K562 (cell line): ENCODE measurements at regions not wholly inside any gene's neighbourhood (a gene's known extent, or its start where the extent isn't known, plus 50 kb on each side); places are given as distances from the start of the nearest gene placed in this dataset.

Experiments used
- ATAC-seq: fragments of 200-7000 bp; cut with Tn5 transposase; 3 replicates; pipeline ENCODE4 v1.9.1; 2020; ENCODE audit warnings: moderate library complexity
- BruUV-seq: library from RNA; stranded (reverse); fragments of 400-500 nt; replicated peaks from 2 replicates; lab custom pipeline; 2021; lab: Mats Ljungman, UMichigan
- CTCF ChIA-PET: fragments of 300-600 bp; formaldehyde crosslinking; extraction: SDS; loops from one replicate; lab custom pipeline; 2021; ENCODE audit warnings: low intra/inter-chr PET ratio; lab: Yijun Ruan, JAX
- POLR2A ChIA-PET: fragments of 300-600, 350-650 bp; sonication (Branson Sonifier 250); formaldehyde crosslinking; extraction: SDS; loops from one replicate; lab custom pipeline; 2021; ENCODE audit warnings: antibody characterized with exemption, inconsistent platforms; lab: Yijun Ruan, JAX
- DNase-seq, 4 experiments: peaks; one replicate each; pipeline versions ENCODE4 v3.0.0 to v3.0.0-alpha.2; 2011 to 2018; ENCODE audit warnings: low spot score in 3 of 4, mixed read lengths in 3 of 4; ENCODE audit errors: extremely low read depth in 1 of 4
- FAIRE-seq: peaks from 2 replicates; lab custom pipeline; 2011; peaks lifted over from hg19 to GRCh38; lab: Jason Lieb, UNC
- H2AFZ ChIP-seq: 2 replicates; pipeline ENCODE4 v1.6.0; 2011; ENCODE audit warnings: low read depth, low read length, control low read depth, inconsistent platforms
- H3K27ac ChIP-seq: fragments of 200-600 bp; 3 replicates; pipeline ENCODE4 v1.8.0; 2011; ENCODE audit warnings: low read depth, mild to moderate bottlenecking, control low read depth, inconsistent platforms, low read length, moderate library complexity, mixed read lengths; ENCODE audit errors: extremely low read depth
- H3K27me3 ChIP-seq, 2 experiments: fragments of 300-600 bp in 1 of 2; 2 replicates in 1 of 2; 3 replicates in 1 of 2; pipeline versions ENCODE4 v1.6.0 to v1.8.0; 2011; ENCODE audit warnings: inconsistent platforms in 2 of 2, low read length in 2 of 2, mild to moderate bottlenecking in 1 of 2, mixed read lengths in 1 of 2, moderate library complexity in 1 of 2; ENCODE audit not compliant: control insufficient read depth in 2 of 2, insufficient read depth in 2 of 2
- H3K36me3 ChIP-seq: fragments of 300-600 bp; 3 replicates; pipeline ENCODE4 v1.8.0; 2011; ENCODE audit warnings: mild to moderate bottlenecking, low read length, inconsistent platforms; ENCODE audit not compliant: control insufficient read depth, insufficient read depth
- H3K4me1 ChIP-seq, 2 experiments: fragments of 200-600 bp in 1 of 2; replicated peaks in 1 of 2; 2 replicates in 1 of 2; 3 replicates in 1 of 2; pipeline versions ENCODE4 v1.5.1 to v1.8.0; 2011; ENCODE audit warnings: inconsistent platforms in 2 of 2, low read length in 2 of 2, mild to moderate bottlenecking in 1 of 2, mixed read lengths in 1 of 2, moderate library complexity in 1 of 2; ENCODE audit not compliant: control insufficient read depth in 2 of 2, insufficient read depth in 2 of 2
- H3K4me2 ChIP-seq: 2 replicates; pipeline ENCODE4 v1.6.1; 2011; ENCODE audit warnings: low read length, control low read depth, inconsistent platforms, mixed read lengths; ENCODE audit not compliant: insufficient read depth
- H3K4me3 ChIP-seq: fragments of 200-600 bp; sonication (generic), shearing (Covaris generic); 2 replicates; pipeline ENCODE4 v1.5.1; 2016; ENCODE audit warnings: control low read depth, inconsistent platforms
- H3K79me2 ChIP-seq: fragments of 200-600 bp; 3 replicates; pipeline ENCODE4 v1.8.0; 2011; ENCODE audit warnings: low read length, inconsistent platforms; ENCODE audit not compliant: control insufficient read depth, insufficient read depth
- H3K9ac ChIP-seq, 2 experiments: 2 replicates each; pipeline versions ENCODE4 v1.6.0 to v1.6.1; 2011; ENCODE audit warnings: low read depth in 2 of 2, low read length in 2 of 2, control low read depth in 1 of 2, inconsistent platforms in 1 of 2, mild to moderate bottlenecking in 1 of 2, mixed read lengths in 1 of 2; ENCODE audit not compliant: insufficient read depth in 1 of 2
- H3K9me1 ChIP-seq: one replicate; pipeline ENCODE4 v1.6.0; 2011; ENCODE audit warnings: inconsistent platforms, mild to moderate bottlenecking, low read length, moderate library complexity; ENCODE audit not compliant: control insufficient read depth, insufficient read depth
- H3K9me3 ChIP-seq: replicated peaks from 2 replicates; pipeline ENCODE4 v1.5.1; 2011; ENCODE audit warnings: low read depth, low read length, inconsistent platforms; ENCODE audit not compliant: control insufficient read depth, insufficient read depth
- H4K20me1 ChIP-seq: replicated peaks from 2 replicates; pipeline ENCODE4 v1.6.1; 2011; ENCODE audit warnings: low read length, inconsistent platforms, mixed read lengths; ENCODE audit not compliant: control insufficient read depth, insufficient read depth
- EGR1 ChIP-seq: fragments of 450-650 bp; conservative IDR thresholded peaks from 2 replicates; pipeline ENCODE4 v1.6.1; 2017; ENCODE audit warnings: mild to moderate bottlenecking
- ELF1 ChIP-seq: fragments of 200-800 bp; sonication (Bioruptor generic); IDR thresholded peaks from 2 replicates; pipeline ENCODE4 v1.6.1; 2016; ENCODE audit warnings: missing genetic modification characterization, missing compliant biosample characterization
- HCFC1 ChIP-seq: IDR thresholded peaks from 2 replicates; pipeline ENCODE4 v1.6.1; 2012; ENCODE audit warnings: low read depth, low read length, improper control_type of control experiment
- IRF2 ChIP-seq: sonication (generic); formaldehyde crosslinking; IDR thresholded peaks from 2 replicates; pipeline ENCODE4 v1.8.1; 2022; ENCODE audit warnings: mild to moderate bottlenecking, missing genetic modification reagents
- MEF2A ChIP-seq: IDR thresholded peaks from 2 replicates; pipeline ENCODE4 v1.6.1; 2011; ENCODE audit warnings: low read depth, mild to moderate bottlenecking, low read length, moderate library complexity; ENCODE audit not compliant: control insufficient read depth
- MEF2D ChIP-seq: conservative IDR thresholded peaks from 2 replicates; pipeline ENCODE4 v1.6.1; 2016; ENCODE audit warnings: low read depth, missing genetic modification characterization, missing compliant biosample characterization
- PCBP1 ChIP-seq: fragments of 200-400 bp; formaldehyde crosslinking; IDR thresholded peaks from 2 replicates; pipeline ENCODE4 v1.6.1; 2018; ENCODE audit warnings: mild to moderate bottlenecking, low read depth, low read length; ENCODE audit not compliant: poor library complexity, severe bottlenecking
- SMAD3 ChIP-seq: fragments of 450-650 bp; formaldehyde crosslinking; conservative IDR thresholded peaks from 2 replicates; pipeline ENCODE4 v1.4.0; 2020; ENCODE audit warnings: mild to moderate bottlenecking
- SNRNP70 ChIP-seq: fragments of 200-400 bp; formaldehyde crosslinking; optimal IDR thresholded peaks from 2 replicates; pipeline ENCODE3; 2017; ENCODE audit warnings: low read depth, low read length
- SUPT5H ChIP-seq: fragments of 450-650 bp; IDR thresholded peaks from 2 replicates; pipeline ENCODE4 v1.6.1; 2016
- TCFL5 ChIP-seq: fragments of 250-450 bp; sonication (Bioruptor Pico); conservative IDR thresholded peaks from 2 replicates; pipeline ENCODE4 v1.6.1; 2021; ENCODE audit warnings: mild to moderate bottlenecking, moderate library complexity, matching md5 sums
- ZNF780A ChIP-seq: fragments of 250-450 bp; sonication (Bioruptor Pico); IDR thresholded peaks from 2 replicates; pipeline ENCODE4 v1.5.0; 2021; ENCODE audit warnings: mild to moderate bottlenecking
- WGBS: fragments of 100-300 bp; shearing (Covaris generic); methylation state at CpG from one replicate; pipeline ENCODE4 v1.1.6; 2016; ENCODE audit warnings: low coverage, mixed read lengths; ENCODE audit not compliant: insufficient coverage; ENCODE audit errors: missing lambda C conversion rate; 5-methylcytosine and 5-hydroxymethylcytosine counted together
- in situ Hi-C: fragments of 300-500 bp; cut with MboI; formaldehyde crosslinking; loops from 4 replicates; pipeline ENCODE4 v1.15.0; 2018; ENCODE audit warnings: inconsistent platforms, mixed read lengths
- intact Hi-C: fragments of 100-400 bp; cut with micrococcal nuclease; formaldehyde crosslinking; loops from 2 replicates; pipeline ENCODE4 v1.14.2; 2022
- TF ChIP-seq, protein P1 (sequence below): fragments of 250-450 bp; sonication (Bioruptor Pico); IDR thresholded peaks from 2 replicates; pipeline ENCODE4 v1.4.0; 2020; ENCODE audit warnings: mild to moderate bottlenecking, moderate library complexity, borderline replicate concordance
- TF ChIP-seq, protein P2 (sequence below): sonication (generic); formaldehyde crosslinking; IDR thresholded peaks from 2 replicates; pipeline ENCODE4 v1.8.1; 2023; ENCODE audit warnings: mild to moderate bottlenecking, missing genetic modification reagents

DNA sequence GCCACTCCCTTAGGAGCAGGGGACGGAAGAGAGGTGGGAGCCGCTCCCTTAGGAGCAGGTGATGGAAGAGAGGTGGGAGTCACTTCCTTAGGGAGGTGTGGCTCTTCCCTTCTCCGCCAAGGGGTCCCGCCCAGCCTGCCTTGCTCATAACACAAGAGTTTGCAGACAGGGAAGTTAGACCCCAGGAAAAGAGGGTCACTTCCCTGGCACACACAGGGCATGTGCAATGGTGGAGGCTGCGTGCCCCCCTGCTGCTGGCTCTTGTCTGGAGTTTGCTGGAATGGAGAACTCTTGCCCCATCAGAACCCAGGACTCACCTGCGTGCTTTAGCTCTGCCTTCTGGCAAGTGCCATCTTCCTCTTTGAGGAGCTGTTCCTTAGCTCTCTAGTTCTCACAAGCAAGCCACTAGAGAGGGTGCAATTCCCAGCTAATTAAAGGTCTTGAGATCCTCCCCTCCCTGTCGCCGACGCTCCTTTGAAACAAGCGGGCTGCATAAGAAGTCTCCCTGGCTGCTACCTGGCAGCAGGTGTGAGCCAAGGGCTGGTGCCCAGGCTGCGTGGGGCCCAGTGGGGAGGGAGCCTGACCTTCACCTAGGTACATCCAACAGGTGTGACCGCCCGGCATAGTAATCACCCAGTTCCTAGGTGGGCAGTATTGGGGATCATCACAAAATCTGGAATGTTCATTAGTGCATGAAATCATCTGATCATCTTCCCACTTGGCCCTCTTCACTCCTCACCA is 281.6 kb downstream of the ZNF536 start:
- CTCF ChIA-PET: no interaction called here
- peaks cover 3 to 19% of the 10 kb centered on the region in 2 experiments; a peak in 2 of 5 replicates for H3K27me3 ChIP-seq
- WGBS: 4% methylated on average over 12 of the region's 13 CpGs
- DNase-seq: no peak
- TF ChIP-seq EGR1: no peak
- TF ChIP-seq, protein P1, sequence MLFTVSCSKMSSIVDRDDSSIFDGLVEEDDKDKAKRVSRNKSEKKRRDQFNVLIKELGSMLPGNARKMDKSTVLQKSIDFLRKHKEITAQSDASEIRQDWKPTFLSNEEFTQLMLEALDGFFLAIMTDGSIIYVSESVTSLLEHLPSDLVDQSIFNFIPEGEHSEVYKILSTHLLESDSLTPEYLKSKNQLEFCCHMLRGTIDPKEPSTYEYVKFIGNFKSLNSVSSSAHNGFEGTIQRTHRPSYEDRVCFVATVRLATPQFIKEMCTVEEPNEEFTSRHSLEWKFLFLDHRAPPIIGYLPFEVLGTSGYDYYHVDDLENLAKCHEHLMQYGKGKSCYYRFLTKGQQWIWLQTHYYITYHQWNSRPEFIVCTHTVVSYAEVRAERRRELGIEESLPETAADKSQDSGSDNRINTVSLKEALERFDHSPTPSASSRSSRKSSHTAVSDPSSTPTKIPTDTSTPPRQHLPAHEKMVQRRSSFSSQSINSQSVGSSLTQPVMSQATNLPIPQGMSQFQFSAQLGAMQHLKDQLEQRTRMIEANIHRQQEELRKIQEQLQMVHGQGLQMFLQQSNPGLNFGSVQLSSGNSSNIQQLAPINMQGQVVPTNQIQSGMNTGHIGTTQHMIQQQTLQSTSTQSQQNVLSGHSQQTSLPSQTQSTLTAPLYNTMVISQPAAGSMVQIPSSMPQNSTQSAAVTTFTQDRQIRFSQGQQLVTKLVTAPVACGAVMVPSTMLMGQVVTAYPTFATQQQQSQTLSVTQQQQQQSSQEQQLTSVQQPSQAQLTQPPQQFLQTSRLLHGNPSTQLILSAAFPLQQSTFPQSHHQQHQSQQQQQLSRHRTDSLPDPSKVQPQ: no peak
- no peak for TF ChIP-seq TCFL5 (CRISPR knock-in tag)
- TF ChIP-seq SNRNP70: no peak
- no peak for TF ChIP-seq MEF2A
- TF ChIP-seq PCBP1: no peak
- no peak for TF ChIP-seq ELF1 (tag)
- TF ChIP-seq MEF2D (tag): no peak
- no peak for TF ChIP-seq HCFC1
- TF ChIP-seq IRF2 (CRISPR knock-in tag): no peak
- TF ChIP-seq, protein P2, sequence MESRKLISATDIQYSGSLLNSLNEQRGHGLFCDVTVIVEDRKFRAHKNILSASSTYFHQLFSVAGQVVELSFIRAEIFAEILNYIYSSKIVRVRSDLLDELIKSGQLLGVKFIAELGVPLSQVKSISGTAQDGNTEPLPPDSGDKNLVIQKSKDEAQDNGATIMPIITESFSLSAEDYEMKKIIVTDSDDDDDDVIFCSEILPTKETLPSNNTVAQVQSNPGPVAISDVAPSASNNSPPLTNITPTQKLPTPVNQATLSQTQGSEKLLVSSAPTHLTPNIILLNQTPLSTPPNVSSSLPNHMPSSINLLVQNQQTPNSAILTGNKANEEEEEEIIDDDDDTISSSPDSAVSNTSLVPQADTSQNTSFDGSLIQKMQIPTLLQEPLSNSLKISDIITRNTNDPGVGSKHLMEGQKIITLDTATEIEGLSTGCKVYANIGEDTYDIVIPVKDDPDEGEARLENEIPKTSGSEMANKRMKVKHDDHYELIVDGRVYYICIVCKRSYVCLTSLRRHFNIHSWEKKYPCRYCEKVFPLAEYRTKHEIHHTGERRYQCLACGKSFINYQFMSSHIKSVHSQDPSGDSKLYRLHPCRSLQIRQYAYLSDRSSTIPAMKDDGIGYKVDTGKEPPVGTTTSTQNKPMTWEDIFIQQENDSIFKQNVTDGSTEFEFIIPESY (CRISPR knock-in tag): no peak
- no peak for TF ChIP-seq SMAD3
- TF ChIP-seq SUPT5H: no peak
- no peak for TF ChIP-seq ZNF780A (CRISPR knock-in tag)
- TF ChIP-seq, all 486 proteins: peak for 0
- no peak overlapping the region for H3K27ac ChIP-seq
- intact Hi-C loops (loop anchor here (5.0 to 10.0 kb wide), 3 partner anchors 422 to 919 kb away; no protein-coding TSS in a partner anchor), in situ Hi-C loops (loop anchor here (5.0 to 10.0 kb wide), 2 partner anchors 432 to 909 kb away; no protein-coding TSS in a partner anchor)
- no peaks in the 10 kb centered on the region for H3K4me1 ChIP-seq
- no TSS peak for BruUV-seq
- H4K20me1 ChIP-seq: no peaks in the 10 kb centered on the region; the same call in 1 of the 2 replicates
- H3K9me1 ChIP-seq: no peaks in the 10 kb centered on the region
- no peak for ATAC-seq
- no peaks in the 10 kb centered on the region for H3K9me3 ChIP-seq
- no peaks in the 10 kb centered on the region for H3K79me2 ChIP-seq
- no peak overlapping the region for H3K4me2 ChIP-seq
- H2AFZ ChIP-seq: no peak overlapping the region
- H3K36me3 ChIP-seq: no peaks in the 10 kb centered on the region
- FAIRE-seq: no peak
- no peak overlapping the region for H3K9ac ChIP-seq
- POLR2A ChIA-PET: no interaction called here
- no peak overlapping the region for H3K4me3 ChIP-seq
